ENCODE measurements at regions not wholly inside any gene's neighbourhood (a gene's known extent, or its start where the extent isn't known, plus 50 kb on each side); places are given as distances from the start of the nearest gene placed in this dataset.

DNA sequence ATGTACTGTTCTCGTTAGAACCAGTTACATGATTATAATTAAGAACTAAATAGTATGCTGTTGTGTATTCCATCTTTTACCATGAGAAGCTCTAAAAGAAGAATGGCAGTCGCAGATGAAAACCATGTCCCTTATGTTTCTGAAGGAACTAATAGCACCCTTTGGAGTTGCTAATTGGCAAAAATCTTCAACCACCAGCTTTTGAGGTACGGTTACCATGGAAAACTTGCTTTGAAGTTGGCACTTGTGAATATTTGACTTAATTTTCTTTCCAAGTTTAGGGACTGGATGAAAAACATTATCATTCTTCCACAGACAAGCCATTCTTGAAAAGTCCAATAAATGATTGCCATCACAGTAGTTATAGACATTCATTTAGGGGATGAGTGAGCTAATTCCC lies 666.6 kb upstream of the ROBO1 start:
- TF ChIP-seq, protein P1, sequence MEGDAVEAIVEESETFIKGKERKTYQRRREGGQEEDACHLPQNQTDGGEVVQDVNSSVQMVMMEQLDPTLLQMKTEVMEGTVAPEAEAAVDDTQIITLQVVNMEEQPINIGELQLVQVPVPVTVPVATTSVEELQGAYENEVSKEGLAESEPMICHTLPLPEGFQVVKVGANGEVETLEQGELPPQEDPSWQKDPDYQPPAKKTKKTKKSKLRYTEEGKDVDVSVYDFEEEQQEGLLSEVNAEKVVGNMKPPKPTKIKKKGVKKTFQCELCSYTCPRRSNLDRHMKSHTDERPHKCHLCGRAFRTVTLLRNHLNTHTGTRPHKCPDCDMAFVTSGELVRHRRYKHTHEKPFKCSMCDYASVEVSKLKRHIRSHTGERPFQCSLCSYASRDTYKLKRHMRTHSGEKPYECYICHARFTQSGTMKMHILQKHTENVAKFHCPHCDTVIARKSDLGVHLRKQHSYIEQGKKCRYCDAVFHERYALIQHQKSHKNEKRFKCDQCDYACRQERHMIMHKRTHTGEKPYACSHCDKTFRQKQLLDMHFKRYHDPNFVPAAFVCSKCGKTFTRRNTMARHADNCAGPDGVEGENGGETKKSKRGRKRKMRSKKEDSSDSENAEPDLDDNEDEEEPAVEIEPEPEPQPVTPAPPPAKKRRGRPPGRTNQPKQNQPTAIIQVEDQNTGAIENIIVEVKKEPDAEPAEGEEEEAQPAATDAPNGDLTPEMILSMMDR (IDR thresholded peaks at IDR 0.05; ENCODE audit: insufficient read depth, low read length, severe bottlenecking) = no peak
- DNase-seq (ENCODE audit: low read depth) (no peak), FAIRE-seq (no peak)
- Histone ChIP-seq H3K36me3 (ENCODE audit: control insufficient read depth, insufficient read depth, low read length) (no peaks in the 10 kb centered on the region), H3K27me3 (ENCODE audit: control insufficient read depth, insufficient read depth, low read length) (no peaks in the 10 kb centered on the region), H3K4me3 (ENCODE audit: low read depth, low read length) (no peak overlapping the region)

DNA sequence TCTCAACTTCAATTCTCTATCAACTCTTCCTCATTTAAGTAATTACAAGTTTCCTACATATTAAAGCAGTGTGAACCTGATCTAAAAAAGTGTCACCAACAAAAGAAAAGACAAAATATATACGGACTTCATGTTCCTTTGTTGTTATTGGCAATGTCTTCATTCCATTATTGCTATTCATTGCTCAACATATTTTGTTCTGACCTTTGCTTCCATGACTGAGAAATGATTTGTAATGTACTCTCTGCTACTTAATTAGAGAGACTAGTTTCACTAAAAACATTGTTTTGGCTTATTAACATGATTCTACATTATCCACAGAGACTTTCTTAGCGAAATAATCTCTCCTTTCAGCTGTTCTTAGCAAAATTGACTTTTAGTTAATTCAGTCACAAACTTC lies 657.2 kb upstream of the ROBO1 start:
- TF ChIP-seq, protein P1 (IDR thresholded peaks at IDR 0.05; ENCODE audit: insufficient read depth, low read length, severe bottlenecking) = no peak
- Histone ChIP-seq H3K4me3 (ENCODE audit: low read depth, low read length) (no peak overlapping the region), H3K27me3 (ENCODE audit: control insufficient read depth, insufficient read depth, low read length) (no peaks in the 10 kb centered on the region), H3K36me3 (ENCODE audit: control insufficient read depth, insufficient read depth, low read length) (no peaks in the 10 kb centered on the region)
- FAIRE-seq (no peak), DNase-seq (ENCODE audit: low read depth) (no peak)

DNA sequence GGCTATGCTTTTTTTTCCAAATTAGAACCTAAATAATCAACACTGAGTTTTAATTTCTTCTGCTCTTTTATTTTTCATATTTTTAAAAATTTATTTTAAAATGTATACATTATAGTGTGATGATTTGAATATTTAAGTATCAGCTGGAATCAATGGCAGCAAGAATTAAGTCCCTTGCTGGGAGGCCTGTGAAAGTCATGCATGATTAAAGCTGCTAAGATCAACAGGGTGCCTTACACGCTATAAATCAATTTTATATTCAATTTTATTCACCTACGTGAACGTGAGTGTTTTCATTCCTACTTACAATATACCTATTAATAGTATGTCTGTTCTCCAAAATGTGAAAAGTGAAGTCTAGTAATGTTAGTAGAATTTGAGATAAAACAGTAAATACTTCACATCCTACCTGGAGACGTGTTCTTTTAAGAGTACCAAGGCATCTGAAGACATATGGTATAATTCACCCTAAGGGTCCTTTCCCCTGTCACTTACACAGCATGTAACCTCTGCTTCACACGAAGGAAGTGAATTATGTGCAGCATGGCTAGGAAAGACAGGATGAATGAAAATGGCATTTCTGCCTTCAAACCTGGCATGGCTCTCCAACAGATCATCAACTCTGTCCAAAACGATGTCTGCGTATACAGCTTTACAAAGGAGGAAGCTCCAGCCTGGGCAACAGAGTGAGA lies 640.4 kb upstream of the ROBO1 start:
- TF ChIP-seq, protein P1 (IDR thresholded peaks at IDR 0.05; ENCODE audit: insufficient read depth, low read length, severe bottlenecking) = no peak
- Histone ChIP-seq H3K4me3 (ENCODE audit: low read depth, low read length) (no peak overlapping the region), H3K36me3 (ENCODE audit: control insufficient read depth, insufficient read depth, low read length) (no peaks in the 10 kb centered on the region), H3K27me3 (ENCODE audit: control insufficient read depth, insufficient read depth, low read length) (no peaks in the 10 kb centered on the region)
- no peak for FAIRE-seq
- no peak for DNase-seq (ENCODE audit: low read depth)

DNA sequence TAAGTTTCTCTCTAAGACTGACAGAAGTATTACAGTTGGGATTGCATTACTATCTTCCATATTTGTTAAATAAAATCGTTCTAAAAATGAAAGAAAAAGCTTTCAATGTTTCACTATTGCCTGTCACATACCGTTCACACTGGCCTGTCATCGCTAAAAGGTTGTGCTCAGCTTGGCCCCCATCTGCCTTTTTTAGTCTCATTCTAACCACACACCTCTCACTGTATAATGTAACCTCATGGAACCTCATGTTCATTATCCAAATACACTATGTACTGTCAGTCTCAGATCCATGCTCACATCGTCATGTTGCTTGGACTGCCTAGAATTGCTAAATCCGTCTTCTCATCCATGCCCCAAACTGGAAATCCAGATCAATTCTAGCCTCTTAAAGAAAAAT lies 637.8 kb upstream of the ROBO1 start:
- no peak for FAIRE-seq

DNA sequence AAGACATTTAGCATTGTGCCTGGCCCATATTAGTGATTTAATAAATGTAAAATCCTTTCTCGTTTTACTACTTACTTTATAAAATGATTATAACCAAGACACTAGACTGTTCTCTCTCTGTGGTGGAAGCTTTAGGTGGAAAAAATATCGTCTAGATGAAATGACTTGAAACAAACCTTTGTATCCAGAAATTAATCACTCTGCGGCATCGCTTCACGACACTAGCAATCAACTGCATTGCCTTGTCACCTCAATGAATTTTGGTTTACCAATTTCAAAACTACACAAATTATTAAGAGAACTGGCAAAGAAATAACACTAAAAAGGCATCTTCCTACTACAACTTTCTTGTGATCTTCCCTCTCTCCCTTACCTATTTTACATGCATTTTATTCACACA lies 627.2 kb upstream of the ROBO1 start:
- TF ChIP-seq, protein P1 (IDR thresholded peaks at IDR 0.05; ENCODE audit: insufficient read depth, low read length, severe bottlenecking) = no peak
- Histone ChIP-seq H3K36me3 (ENCODE audit: control insufficient read depth, insufficient read depth, low read length) (no peaks in the 10 kb centered on the region), H3K4me3 (ENCODE audit: low read depth, low read length) (no peak overlapping the region), H3K27me3 (ENCODE audit: control insufficient read depth, insufficient read depth, low read length) (no peaks in the 10 kb centered on the region)
- FAIRE-seq = no peak
- DNase-seq (ENCODE audit: low read depth) = no peak

More for the DNA sequence above, 637.8 kb upstream of the ROBO1 start:
- Histone ChIP-seq H3K36me3 (ENCODE audit: control insufficient read depth, insufficient read depth, low read length) (no peaks in the 10 kb centered on the region), H3K4me3 (ENCODE audit: low read depth, low read length) (no peak overlapping the region), H3K27me3 (ENCODE audit: control insufficient read depth, insufficient read depth, low read length) (no peaks in the 10 kb centered on the region)
- TF ChIP-seq, protein P1 (IDR thresholded peaks at IDR 0.05; ENCODE audit: insufficient read depth, low read length, severe bottlenecking) = no peak
- DNase-seq (ENCODE audit: low read depth) = no peak

DNA sequence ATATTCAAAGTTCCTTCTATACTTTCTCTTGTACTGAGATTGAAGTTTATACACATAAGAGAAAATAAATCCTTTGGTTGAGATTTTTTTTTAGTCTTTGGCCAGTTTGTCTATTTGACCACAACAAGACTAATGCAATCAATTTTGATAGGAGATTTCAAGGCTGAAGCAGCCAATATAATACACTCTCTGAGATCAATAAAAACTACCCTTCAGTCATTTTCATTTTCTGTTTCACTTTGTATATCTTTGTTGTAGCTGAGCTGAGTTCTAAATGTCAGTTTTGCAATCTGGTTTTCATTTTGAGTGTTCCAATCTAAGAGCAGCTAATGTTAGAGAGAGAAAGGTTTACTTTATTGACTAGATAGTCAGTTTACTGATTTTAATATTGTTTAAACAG lies 623.8 kb upstream of the ROBO1 start:
- FAIRE-seq (no peak), DNase-seq (ENCODE audit: low read depth) (no peak)
- Histone ChIP-seq H3K36me3 (ENCODE audit: control insufficient read depth, insufficient read depth, low read length) (no peaks in the 10 kb centered on the region), H3K27me3 (ENCODE audit: control insufficient read depth, insufficient read depth, low read length) (no peaks in the 10 kb centered on the region), H3K4me3 (ENCODE audit: low read depth, low read length) (no peak overlapping the region)
- TF ChIP-seq, protein P1 (IDR thresholded peaks at IDR 0.05; ENCODE audit: insufficient read depth, low read length, severe bottlenecking) = no peak

All from bronchial epithelial cell (primary cell).